Endodermal cell (in vitro differentiated cells): ENCODE measurements at regions not wholly inside any gene's neighbourhood (a gene's known extent, or its start where the extent isn't known, plus 50 kb on each side); places are given as distances from the start of the nearest gene placed in this dataset.

ENCODE experiments used
- DNase-seq: peaks from one replicate; pipeline ENCODE4 v3.0.0-alpha.2; 2017
- H3K27ac ChIP-seq: 2 replicates; pipeline ENCODE4 v1.5.1; 2013; ENCODE audit warnings: mild to moderate bottlenecking, low read depth, low read length, moderate library complexity
- H3K27me3 ChIP-seq: 2 replicates; pipeline ENCODE4 v1.6.1; 2013; ENCODE audit warnings: mild to moderate bottlenecking, low read length, moderate library complexity; ENCODE audit not compliant: insufficient read depth, control insufficient read depth, poor library complexity, severe bottlenecking
- H3K36me3 ChIP-seq: 2 replicates; pipeline ENCODE4 v1.7.0; 2013; ENCODE audit warnings: mild to moderate bottlenecking, low read length, moderate library complexity; ENCODE audit not compliant: control insufficient read depth, insufficient read depth
- H3K4me1 ChIP-seq: one replicate; pipeline ENCODE4 v1.7.0; 2013; ENCODE audit warnings: low read length; ENCODE audit not compliant: control insufficient read depth, insufficient read depth
- H3K4me3 ChIP-seq: 2 replicates; pipeline ENCODE4 v1.5.1; 2013; ENCODE audit warnings: mild to moderate bottlenecking, low read length, moderate library complexity
- H3K9ac ChIP-seq: 2 replicates; pipeline ENCODE4 v1.6.1; 2013; ENCODE audit warnings: mild to moderate bottlenecking, low read length, moderate library complexity; ENCODE audit not compliant: poor library complexity, severe bottlenecking; ENCODE audit errors: extremely low read depth
- H3K9me3 ChIP-seq: 2 replicates; pipeline ENCODE4 v1.6.1; 2013; ENCODE audit warnings: mild to moderate bottlenecking, low read length, moderate library complexity; ENCODE audit not compliant: control insufficient read depth
- H3K27ac Mint-ChIP-seq: 2 replicates; pipeline ENCODE4 v1.8.0; 2020; ENCODE audit warnings: mixed read lengths
- H3K27me3 Mint-ChIP-seq: 2 replicates; pipeline ENCODE4 v1.8.0; 2021; ENCODE audit warnings: mild to moderate bottlenecking, mixed read lengths; ENCODE audit not compliant: insufficient read depth
- H3K36me3 Mint-ChIP-seq: 2 replicates; pipeline ENCODE4 v1.8.0; 2020; ENCODE audit warnings: low read depth, mixed read lengths
- H3K4me1 Mint-ChIP-seq: 2 replicates; pipeline ENCODE4 v1.8.0; 2020; ENCODE audit warnings: mixed read lengths
- H3K4me3 Mint-ChIP-seq: 2 replicates; pipeline ENCODE4 v1.8.0; 2020; ENCODE audit warnings: mild to moderate bottlenecking, moderate library complexity, mixed read lengths
- H3K9me3 Mint-ChIP-seq: 2 replicates; pipeline ENCODE4 v1.8.0; 2020; ENCODE audit warnings: mild to moderate bottlenecking, mixed read lengths
- WGBS, 2 experiments: methylation state at CpG; one replicate each; pipeline versions ENCODE4 v1.1.5 to v1.1.7; 2013; ENCODE audit warnings: missing lambda C conversion rate in 2 of 2, mixed read lengths in 1 of 2; ENCODE audit not compliant: insufficient coverage in 1 of 2, insufficient read length in 1 of 2; 5-methylcytosine and 5-hydroxymethylcytosine counted together
- TF ChIP-seq, protein P1 (sequence below): fragments of 200-600 bp; sonication (generic); conservative IDR thresholded peaks from 2 replicates; pipeline ENCODE4 v1.5.0; 2021; ENCODE audit warnings: antibody characterized with exemption, mild to moderate bottlenecking

DNA sequence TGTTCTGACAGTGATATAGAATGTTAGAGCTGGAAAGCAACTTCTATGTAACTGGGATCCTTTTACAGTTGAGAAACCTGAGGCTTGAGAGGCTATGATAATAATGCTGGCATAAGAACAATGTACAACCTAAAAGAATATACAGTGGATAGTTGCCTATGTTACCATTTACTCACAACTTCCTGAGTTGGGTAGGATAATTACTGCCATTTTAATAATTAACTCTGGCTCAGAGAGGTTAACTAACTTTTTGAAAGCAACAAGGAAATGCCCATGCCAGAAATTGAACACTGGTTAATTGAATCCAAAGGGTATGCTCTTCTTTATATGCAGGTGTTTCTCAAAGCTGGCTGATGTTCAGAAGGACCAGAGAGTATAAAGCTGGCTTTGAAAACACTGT is 530.7 kb upstream of the MAP3K7 start:
- TF ChIP-seq, protein P1, sequence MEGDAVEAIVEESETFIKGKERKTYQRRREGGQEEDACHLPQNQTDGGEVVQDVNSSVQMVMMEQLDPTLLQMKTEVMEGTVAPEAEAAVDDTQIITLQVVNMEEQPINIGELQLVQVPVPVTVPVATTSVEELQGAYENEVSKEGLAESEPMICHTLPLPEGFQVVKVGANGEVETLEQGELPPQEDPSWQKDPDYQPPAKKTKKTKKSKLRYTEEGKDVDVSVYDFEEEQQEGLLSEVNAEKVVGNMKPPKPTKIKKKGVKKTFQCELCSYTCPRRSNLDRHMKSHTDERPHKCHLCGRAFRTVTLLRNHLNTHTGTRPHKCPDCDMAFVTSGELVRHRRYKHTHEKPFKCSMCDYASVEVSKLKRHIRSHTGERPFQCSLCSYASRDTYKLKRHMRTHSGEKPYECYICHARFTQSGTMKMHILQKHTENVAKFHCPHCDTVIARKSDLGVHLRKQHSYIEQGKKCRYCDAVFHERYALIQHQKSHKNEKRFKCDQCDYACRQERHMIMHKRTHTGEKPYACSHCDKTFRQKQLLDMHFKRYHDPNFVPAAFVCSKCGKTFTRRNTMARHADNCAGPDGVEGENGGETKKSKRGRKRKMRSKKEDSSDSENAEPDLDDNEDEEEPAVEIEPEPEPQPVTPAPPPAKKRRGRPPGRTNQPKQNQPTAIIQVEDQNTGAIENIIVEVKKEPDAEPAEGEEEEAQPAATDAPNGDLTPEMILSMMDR = no peak
- H3K4me1 ChIP-seq = peaks cover 5% of the 10 kb centered on the region
- no peaks in the 10 kb centered on the region for H3K27me3 ChIP-seq
- peaks cover 14% of the 10 kb centered on the region for H3K4me1 Mint-ChIP-seq
- no peak overlapping the region for H3K27ac ChIP-seq
- H3K36me3 Mint-ChIP-seq = no peaks in the 10 kb centered on the region
- H3K4me3 Mint-ChIP-seq = no peak overlapping the region
- DNase-seq = no peak
- H3K27me3 Mint-ChIP-seq = no peaks in the 10 kb centered on the region
- H3K9me3 ChIP-seq = no peaks in the 10 kb centered on the region
- H3K36me3 ChIP-seq = no peaks in the 10 kb centered on the region
- no peak overlapping the region for H3K4me3 ChIP-seq
- H3K27ac Mint-ChIP-seq = no peak overlapping the region
- no peaks in the 10 kb centered on the region for H3K9me3 Mint-ChIP-seq
- no peak overlapping the region for H3K9ac ChIP-seq

DNA sequence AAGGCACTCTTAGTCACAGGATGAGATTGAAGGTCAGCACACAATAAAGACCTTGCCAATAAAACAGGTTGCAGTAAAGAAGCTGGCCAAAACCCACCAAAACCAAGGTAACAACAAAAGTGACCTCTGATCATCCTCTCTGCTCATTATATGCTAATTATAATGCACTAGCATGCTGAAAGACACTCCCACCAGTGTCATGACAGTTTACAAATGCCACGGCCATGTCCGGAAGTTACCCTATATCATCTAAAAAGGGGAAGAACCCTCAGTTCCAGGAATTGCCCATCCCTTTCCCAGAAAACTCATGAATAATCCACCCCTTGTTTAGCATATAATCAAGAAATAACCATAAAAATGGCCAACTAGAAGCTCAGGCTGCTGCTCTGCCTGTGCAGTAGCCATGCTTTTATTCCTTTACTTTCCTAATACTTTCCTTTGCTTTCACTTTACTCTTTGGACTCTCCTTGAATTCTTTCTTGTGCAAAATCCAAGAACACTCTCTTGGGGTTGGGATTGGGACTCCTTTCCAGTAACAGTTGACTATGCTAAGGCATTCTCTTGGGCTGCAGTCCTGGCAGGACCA is 527.3 kb upstream of the MAP3K7 start:
- no peak overlapping the region for H3K27ac ChIP-seq
- no peak overlapping the region for H3K4me3 ChIP-seq
- H3K27me3 ChIP-seq = no peaks in the 10 kb centered on the region
- Mint-ChIP-seq H3K27ac (no peak overlapping the region), H3K4me3 (no peak overlapping the region), H3K27me3 (no peaks in the 10 kb centered on the region), H3K9me3 (no peaks in the 10 kb centered on the region), H3K36me3 (no peaks in the 10 kb centered on the region), H3K4me1 (peaks cover 14% of the 10 kb centered on the region)
- no peaks in the 10 kb centered on the region for H3K9me3 ChIP-seq
- DNase-seq = no peak
- TF ChIP-seq, protein P1 = no peak
- no peaks in the 10 kb centered on the region for H3K36me3 ChIP-seq
- WGBS, 2 experiments = 88 to 100% methylated on average over 2 of the region's 2 CpGs
- H3K9ac ChIP-seq = no peak overlapping the region
- H3K4me1 ChIP-seq = peaks cover 5% of the 10 kb centered on the region

DNA sequence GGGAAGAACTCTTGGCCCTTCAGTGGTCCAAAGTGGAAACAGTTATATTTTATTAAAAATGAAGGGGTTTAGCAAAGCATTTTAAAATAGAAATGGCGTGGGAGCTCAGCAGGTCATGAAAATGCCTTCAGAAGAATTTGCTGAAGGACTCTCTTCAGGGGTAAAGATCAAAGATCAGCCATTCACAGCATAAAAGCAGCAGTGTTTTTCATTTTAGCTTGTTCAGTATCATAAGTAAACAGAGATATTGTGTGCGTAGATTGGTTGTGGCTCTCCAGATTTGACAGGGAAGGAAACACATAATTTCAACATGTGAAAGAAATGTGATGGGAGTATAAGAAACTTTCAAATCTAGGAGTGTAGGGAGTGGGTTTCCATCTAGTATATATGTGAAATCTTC is 519.2 kb upstream of the MAP3K7 start:
- no peaks in the 10 kb centered on the region for H3K4me1 ChIP-seq
- TF ChIP-seq, protein P1 = no peak
- 96 to 97% methylated on average over 2 of the region's 2 CpGs for WGBS, 2 experiments
- Mint-ChIP-seq H3K4me1 (no peaks in the 10 kb centered on the region), H3K9me3 (no peaks in the 10 kb centered on the region), H3K27ac (no peak overlapping the region), H3K27me3 (no peaks in the 10 kb centered on the region), H3K4me3 (no peak overlapping the region), H3K36me3 (no peaks in the 10 kb centered on the region)
- H3K4me3 ChIP-seq = no peak overlapping the region
- no peak overlapping the region for H3K9ac ChIP-seq
- no peaks in the 10 kb centered on the region for H3K36me3 ChIP-seq
- no peak overlapping the region for H3K27ac ChIP-seq
- H3K27me3 ChIP-seq = no peaks in the 10 kb centered on the region
- H3K9me3 ChIP-seq = no peaks in the 10 kb centered on the region
- no peak for DNase-seq
